ENCODE measurements at regions not wholly inside any gene's neighbourhood (a gene's known extent, or its start where the extent isn't known, plus 50 kb on each side); places are given as distances from the start of the nearest gene placed in this dataset.

DNA sequence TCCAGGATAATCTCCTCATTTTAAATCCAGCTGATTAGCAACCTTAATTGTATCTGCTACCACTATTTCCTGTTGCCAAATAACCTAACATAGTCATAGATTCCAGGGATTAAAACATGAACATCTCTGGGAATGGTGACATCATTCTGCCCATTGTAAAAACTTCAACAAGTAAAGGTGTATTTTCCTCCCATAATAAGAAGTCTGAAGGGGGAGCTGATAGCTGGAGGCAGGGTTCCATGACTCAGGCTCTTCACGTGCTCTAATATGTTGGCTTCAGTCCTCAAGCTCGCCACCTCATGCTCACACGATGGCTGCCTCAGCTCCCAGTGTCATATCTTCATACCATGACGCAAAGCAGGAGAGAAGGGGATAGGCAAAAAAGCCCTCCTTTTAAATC is 172.0 kb upstream of the VASH1 start:
- Mint-ChIP-seq H3K36me3 (no peaks in the 10 kb centered on the region), H3K27me3 (ENCODE audit: insufficient read depth, low read depth) (peaks cover 2% of the 10 kb centered on the region), H3K27ac (no peak overlapping the region), H3K9me3 (peaks cover 3% of the 10 kb centered on the region), H3K4me1 (peaks cover 10% of the 10 kb centered on the region), H3K4me3 (no peak overlapping the region)
- H3K4me2 ChIP-seq, result no peak overlapping the region
- TF ChIP-seq EZH2 (IDR thresholded peaks at IDR 0.05) (no peak), EZH2phosphoT487 (IDR thresholded peaks at IDR 0.05) (no peak)
- TF ChIP-seq, protein P1, sequence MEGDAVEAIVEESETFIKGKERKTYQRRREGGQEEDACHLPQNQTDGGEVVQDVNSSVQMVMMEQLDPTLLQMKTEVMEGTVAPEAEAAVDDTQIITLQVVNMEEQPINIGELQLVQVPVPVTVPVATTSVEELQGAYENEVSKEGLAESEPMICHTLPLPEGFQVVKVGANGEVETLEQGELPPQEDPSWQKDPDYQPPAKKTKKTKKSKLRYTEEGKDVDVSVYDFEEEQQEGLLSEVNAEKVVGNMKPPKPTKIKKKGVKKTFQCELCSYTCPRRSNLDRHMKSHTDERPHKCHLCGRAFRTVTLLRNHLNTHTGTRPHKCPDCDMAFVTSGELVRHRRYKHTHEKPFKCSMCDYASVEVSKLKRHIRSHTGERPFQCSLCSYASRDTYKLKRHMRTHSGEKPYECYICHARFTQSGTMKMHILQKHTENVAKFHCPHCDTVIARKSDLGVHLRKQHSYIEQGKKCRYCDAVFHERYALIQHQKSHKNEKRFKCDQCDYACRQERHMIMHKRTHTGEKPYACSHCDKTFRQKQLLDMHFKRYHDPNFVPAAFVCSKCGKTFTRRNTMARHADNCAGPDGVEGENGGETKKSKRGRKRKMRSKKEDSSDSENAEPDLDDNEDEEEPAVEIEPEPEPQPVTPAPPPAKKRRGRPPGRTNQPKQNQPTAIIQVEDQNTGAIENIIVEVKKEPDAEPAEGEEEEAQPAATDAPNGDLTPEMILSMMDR (IDR thresholded peaks at IDR 0.05), result no peak
- no peaks in the 10 kb centered on the region for H4K20me1 ChIP-seq (ENCODE audit: low read depth)
- no peaks in the 10 kb centered on the region for H3K27me3 ChIP-seq
- no peaks in the 10 kb centered on the region for H3K79me2 ChIP-seq (ENCODE audit: low read depth)
- H2AFZ ChIP-seq (replicated peaks), result no peak overlapping the region
- no peaks in the 10 kb centered on the region for H3K9me3 ChIP-seq (ENCODE audit: low read depth)
- no peak overlapping the region for H3K27ac ChIP-seq
- peaks cover 12% of the 10 kb centered on the region for H3K4me1 ChIP-seq
- DNase-seq (ENCODE audit: low spot score), result no peak
- no peak overlapping the region for H3K4me3 ChIP-seq
- H3F3A ChIP-seq (ENCODE audit: low read depth), result no peaks in the 10 kb centered on the region
- no peak overlapping the region for H3K9ac ChIP-seq
- no peaks in the 10 kb centered on the region for H3K36me3 ChIP-seq

DNA sequence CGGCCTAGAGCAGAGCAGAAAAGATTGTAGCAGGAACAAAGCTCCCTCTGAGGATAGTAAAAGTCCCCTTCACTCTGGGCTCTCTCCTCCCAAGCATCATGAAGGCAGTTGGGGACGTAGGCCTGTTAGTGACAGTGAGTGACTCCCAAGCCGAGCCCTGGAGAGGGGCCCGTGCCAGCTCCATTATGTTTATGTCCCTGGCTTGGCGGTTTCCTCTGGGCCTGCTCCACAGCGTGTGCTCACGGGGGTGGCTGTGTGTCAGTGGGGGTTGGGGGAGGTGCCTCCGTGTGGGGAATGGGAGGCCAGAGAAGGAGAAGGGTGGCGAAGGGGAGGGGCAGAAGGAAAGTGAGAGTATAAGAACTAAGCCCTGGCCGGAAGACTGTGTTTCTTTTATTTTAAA is 170.0 kb upstream of the VASH1 start:
- Mint-ChIP-seq H3K4me3 (no peak overlapping the region), H3K36me3 (no peaks in the 10 kb centered on the region), H3K4me1 (peaks cover 10% of the 10 kb centered on the region), H3K27ac (peak overlapping the region; percentile 81), H3K9me3 (peaks cover 3% of the 10 kb centered on the region), H3K27me3 (ENCODE audit: insufficient read depth, low read depth) (peaks cover 1% of the 10 kb centered on the region)
- H3K27ac ChIP-seq, result no peak overlapping the region
- peak overlapping the region; percentile 97 for H2AFZ ChIP-seq (replicated peaks)
- H3K27me3 ChIP-seq, result no peaks in the 10 kb centered on the region
- H3K36me3 ChIP-seq, result no peaks in the 10 kb centered on the region
- H3K4me1 ChIP-seq, result peaks cover 12% of the 10 kb centered on the region
- H3K4me2 ChIP-seq, result peak overlapping the region; percentile 4
- DNase-seq (ENCODE audit: low spot score), result peak; percentile 52
- no peaks in the 10 kb centered on the region for H3K9me3 ChIP-seq (ENCODE audit: low read depth)
- H4K20me1 ChIP-seq (ENCODE audit: low read depth), result no peaks in the 10 kb centered on the region
- H3K9ac ChIP-seq, result no peak overlapping the region
- H3K4me3 ChIP-seq, result no peak overlapping the region
- TF ChIP-seq, protein P1 (IDR thresholded peaks at IDR 0.05), result no peak
- no peak for TF ChIP-seq EZH2phosphoT487 (IDR thresholded peaks at IDR 0.05)
- no peak for TF ChIP-seq EZH2 (IDR thresholded peaks at IDR 0.05)
- no peaks in the 10 kb centered on the region for H3K79me2 ChIP-seq (ENCODE audit: low read depth)
- no peaks in the 10 kb centered on the region for H3F3A ChIP-seq (ENCODE audit: low read depth)

DNA sequence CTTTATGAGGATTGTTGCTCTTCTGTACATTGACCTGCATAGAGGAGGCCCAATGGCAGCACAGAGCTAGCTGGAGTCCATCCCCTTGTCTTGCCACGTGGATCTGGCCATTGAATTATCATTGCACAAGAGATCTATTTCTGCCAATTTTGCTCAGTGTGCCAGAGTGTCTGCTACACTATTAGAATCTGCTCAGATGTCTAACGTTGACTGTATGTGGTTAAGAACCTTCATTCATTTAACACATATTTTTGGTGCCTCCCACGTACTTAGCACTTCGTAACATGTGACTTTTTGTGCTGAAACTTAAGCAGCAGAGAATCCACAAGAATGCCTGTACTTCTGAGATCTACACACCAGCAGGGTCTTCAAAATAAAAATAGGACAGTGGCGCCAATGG is 166.0 kb upstream of the VASH1 start:
- H3K79me2 ChIP-seq (ENCODE audit: low read depth), result no peaks in the 10 kb centered on the region
- H3K27ac ChIP-seq, result no peak overlapping the region
- H3K36me3 ChIP-seq, result no peaks in the 10 kb centered on the region
- H3K27me3 ChIP-seq, result no peaks in the 10 kb centered on the region
- no peaks in the 10 kb centered on the region for H3K9me3 ChIP-seq (ENCODE audit: low read depth)
- H3K9ac ChIP-seq, result no peak overlapping the region
- Mint-ChIP-seq H3K36me3 (no peaks in the 10 kb centered on the region), H3K27me3 (ENCODE audit: insufficient read depth, low read depth) (no peaks in the 10 kb centered on the region), H3K27ac (no peak overlapping the region), H3K4me3 (no peak overlapping the region), H3K9me3 (no peaks in the 10 kb centered on the region), H3K4me1 (peaks cover 10% of the 10 kb centered on the region)
- no peak for TF ChIP-seq EZH2phosphoT487 (IDR thresholded peaks at IDR 0.05)
- DNase-seq (ENCODE audit: low spot score), result no peak
- no peak overlapping the region for H3K4me3 ChIP-seq
- no peak overlapping the region for H2AFZ ChIP-seq (replicated peaks)
- H3K4me2 ChIP-seq, result no peak overlapping the region
- no peaks in the 10 kb centered on the region for H4K20me1 ChIP-seq (ENCODE audit: low read depth)
- peaks cover 12% of the 10 kb centered on the region for H3K4me1 ChIP-seq
- H3F3A ChIP-seq (ENCODE audit: low read depth), result no peaks in the 10 kb centered on the region

DNA sequence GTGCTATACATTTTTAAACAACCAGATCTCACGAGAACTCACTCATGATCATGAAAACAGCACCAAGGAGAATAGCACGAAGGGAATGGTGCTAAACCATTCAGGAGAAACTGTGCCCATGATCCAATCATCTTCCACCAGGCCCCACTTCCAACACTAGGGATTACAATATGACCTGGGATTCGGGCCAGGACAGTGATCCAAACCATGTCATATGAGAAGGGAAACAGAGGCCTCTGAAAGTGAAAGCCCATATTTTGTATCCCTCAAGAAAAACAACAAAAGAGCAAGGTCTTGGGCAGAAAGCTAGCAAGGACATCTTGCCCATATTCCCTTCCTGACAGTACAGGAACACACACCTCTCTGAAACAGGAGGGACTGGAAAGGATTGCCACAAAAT is 163.9 kb upstream of the VASH1 start:
- TF ChIP-seq, protein P1 (IDR thresholded peaks at IDR 0.05), result no peak
- no peak for TF ChIP-seq EZH2 (IDR thresholded peaks at IDR 0.05)
- TF ChIP-seq EZH2phosphoT487 (IDR thresholded peaks at IDR 0.05), result no peak
- Mint-ChIP-seq H3K27ac (no peak overlapping the region), H3K36me3 (no peaks in the 10 kb centered on the region)

More for the DNA sequence above, 163.9 kb upstream of the VASH1 start:
- Histone ChIP-seq H3K4me1 (no peaks in the 10 kb centered on the region), H4K20me1 (ENCODE audit: low read depth) (no peaks in the 10 kb centered on the region), H3F3A (ENCODE audit: low read depth) (no peaks in the 10 kb centered on the region), H2AFZ (replicated peaks) (no peak overlapping the region), H3K9me3 (ENCODE audit: low read depth) (no peaks in the 10 kb centered on the region), H3K4me2 (no peak overlapping the region), H3K36me3 (no peaks in the 10 kb centered on the region), H3K27ac (no peak overlapping the region), H3K4me3 (no peak overlapping the region), H3K27me3 (no peaks in the 10 kb centered on the region), H3K9ac (no peak overlapping the region), H3K79me2 (ENCODE audit: low read depth) (no peaks in the 10 kb centered on the region)
- Mint-ChIP-seq H3K4me3 (no peak overlapping the region), H3K9me3 (peaks cover 6% of the 10 kb centered on the region), H3K4me1 (no peaks in the 10 kb centered on the region), H3K27me3 (ENCODE audit: insufficient read depth, low read depth) (no peaks in the 10 kb centered on the region)
- no peak for DNase-seq (ENCODE audit: low spot score)
